PC-9 (cell line): ENCODE measurements at regions not wholly inside any gene's neighbourhood (a gene's known extent, or its start where the extent isn't known, plus 50 kb on each side); places are given as distances from the start of the nearest gene placed in this dataset.

ENCODE experiments used
- EZH2 ChIP-seq: fragments of 200-600 bp; sonication (generic); IDR thresholded peaks from 2 replicates; pipeline ENCODE4 v1.8.0; 2017; ENCODE audit warnings: antibody characterized with exemption, low read depth
- TF ChIP-seq, protein P1 (sequence below): fragments of 200-600 bp; sonication (generic); conservative IDR thresholded peaks from 2 replicates; pipeline ENCODE4 v1.6.1; 2017; ENCODE audit warnings: mixed run types, antibody characterized with exemption, mild to moderate bottlenecking, moderate library complexity

DNA sequence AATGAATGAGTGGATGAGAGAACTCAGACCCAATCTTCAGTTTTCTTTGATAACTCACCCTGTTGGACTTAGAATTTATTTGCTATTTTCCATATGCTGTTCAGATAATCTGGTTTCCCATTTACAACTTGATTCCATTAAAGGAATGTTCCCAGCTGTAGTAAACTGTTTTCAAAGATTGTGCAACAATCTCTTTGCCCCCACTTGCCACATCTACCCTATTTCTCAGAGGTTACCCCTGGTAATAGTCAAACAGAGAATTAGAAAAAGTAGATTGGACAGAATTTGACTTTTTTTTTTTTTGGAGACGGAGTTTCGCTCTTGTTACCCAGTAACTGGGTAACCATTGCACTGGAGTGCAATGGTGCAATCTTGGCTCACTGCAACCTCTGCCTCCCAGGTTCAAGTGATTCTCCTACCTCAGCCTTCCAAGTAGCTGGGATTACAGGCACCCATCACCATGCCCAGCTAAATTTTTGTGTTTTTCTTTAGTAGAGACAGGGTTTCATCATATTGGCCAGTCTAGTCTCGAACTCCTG is 93.4 kb upstream of the SIX2 start:
- TF ChIP-seq, protein P1, sequence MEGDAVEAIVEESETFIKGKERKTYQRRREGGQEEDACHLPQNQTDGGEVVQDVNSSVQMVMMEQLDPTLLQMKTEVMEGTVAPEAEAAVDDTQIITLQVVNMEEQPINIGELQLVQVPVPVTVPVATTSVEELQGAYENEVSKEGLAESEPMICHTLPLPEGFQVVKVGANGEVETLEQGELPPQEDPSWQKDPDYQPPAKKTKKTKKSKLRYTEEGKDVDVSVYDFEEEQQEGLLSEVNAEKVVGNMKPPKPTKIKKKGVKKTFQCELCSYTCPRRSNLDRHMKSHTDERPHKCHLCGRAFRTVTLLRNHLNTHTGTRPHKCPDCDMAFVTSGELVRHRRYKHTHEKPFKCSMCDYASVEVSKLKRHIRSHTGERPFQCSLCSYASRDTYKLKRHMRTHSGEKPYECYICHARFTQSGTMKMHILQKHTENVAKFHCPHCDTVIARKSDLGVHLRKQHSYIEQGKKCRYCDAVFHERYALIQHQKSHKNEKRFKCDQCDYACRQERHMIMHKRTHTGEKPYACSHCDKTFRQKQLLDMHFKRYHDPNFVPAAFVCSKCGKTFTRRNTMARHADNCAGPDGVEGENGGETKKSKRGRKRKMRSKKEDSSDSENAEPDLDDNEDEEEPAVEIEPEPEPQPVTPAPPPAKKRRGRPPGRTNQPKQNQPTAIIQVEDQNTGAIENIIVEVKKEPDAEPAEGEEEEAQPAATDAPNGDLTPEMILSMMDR = no peak
- no peak for TF ChIP-seq EZH2
